Lung (tissue), 11 donors: ENCODE measurements at regions not wholly inside any gene's neighbourhood (a gene's known extent, or its start where the extent isn't known, plus 50 kb on each side); places are given as distances from the start of the nearest gene placed in this dataset.

ENCODE experiments used
- ATAC-seq: fragments of 200-7000 bp; cut with Tn5 transposase; one replicate; pipeline ENCODE4 v1.9.1; 2020; ENCODE audit warnings: moderate number of reproducible peaks; ENCODE audit not compliant: insufficient read depth, low FRiP score
- DNase-seq, 3 donors: peaks; one replicate each; pipeline ENCODE4 v3.0.0-alpha.2; 2013 to 2017
- H3K27ac ChIP-seq, 2 donors: one replicate each; pipeline ENCODE4 v1.5.1; 2013; ENCODE audit warnings: mild to moderate bottlenecking in 2 of 2, moderate library complexity in 2 of 2, control low read depth in 1 of 2, inconsistent platforms in 1 of 2, low read depth in 1 of 2, low read length in 1 of 2
- H3K27me3 ChIP-seq, 3 donors: one replicate each; pipeline ENCODE4 v1.5.1; 2013; ENCODE audit warnings: low read length in 2 of 3; ENCODE audit not compliant: control insufficient read depth in 3 of 3, insufficient read depth in 3 of 3
- H3K36me3 ChIP-seq, 4 donors: one replicate each; pipeline ENCODE4 v1.5.1; 2013; ENCODE audit warnings: low read length in 4 of 4, mild to moderate bottlenecking in 1 of 4, moderate library complexity in 1 of 4; ENCODE audit not compliant: control insufficient read depth in 4 of 4, insufficient read depth in 4 of 4
- H3K4me1 ChIP-seq, 5 donors: one replicate each; pipeline ENCODE4 v1.5.1; 2013; ENCODE audit warnings: low read length in 5 of 5, mild to moderate bottlenecking in 2 of 5, moderate library complexity in 1 of 5; ENCODE audit not compliant: control insufficient read depth in 5 of 5, insufficient read depth in 5 of 5
- H3K4me3 ChIP-seq: one replicate; pipeline ENCODE4 v1.5.1; 2013; ENCODE audit warnings: mild to moderate bottlenecking, control low read depth, moderate library complexity
- H3K9ac ChIP-seq, 2 donors: one replicate each; pipeline ENCODE4 v1.5.1; 2013; ENCODE audit warnings: low read length in 2 of 2, control low read depth in 1 of 2; ENCODE audit not compliant: insufficient read depth in 1 of 2
- H3K9me3 ChIP-seq, 4 donors: one replicate each; pipeline ENCODE4 v1.5.1; 2013; ENCODE audit warnings: low read length in 3 of 4, mild to moderate bottlenecking in 1 of 4, moderate library complexity in 1 of 4; ENCODE audit not compliant: control insufficient read depth in 4 of 4, insufficient read depth in 3 of 4
- CTCF ChIP-seq: IDR thresholded peaks from 2 replicates; pipeline ENCODE4 v1.5.1; 2012; ENCODE audit warnings: mild to moderate bottlenecking; ENCODE audit errors: control extremely low read depth, extremely low read depth
- WGBS, 2 donors: extraction: QIAGEN DNeasy Blood & Tissue Kit; methylation state at CpG; one replicate each; pipeline ENCODE4 v1.1.7; 2013; 5-methylcytosine and 5-hydroxymethylcytosine counted together
- donor health status: control.
- donor health status: control.
- donor health status: Bipolar disorder and iron deficiency.
- donor health status: healthy.
- donor health status: DM: yes; HTN: yes; CAD: no.

GRCh38 chr18:71068338-71068737 lies 779.5 kb downstream of the SOCS6 start:
- no peak overlapping the region for H3K4me3 ChIP-seq
- H3K27ac ChIP-seq, result no peak overlapping the region
- 62 to 69% methylated on average over 6 of the region's 6 CpGs for WGBS, 2 donors
- DNase-seq (no peak), ATAC-seq (no peak)
- TF ChIP-seq CTCF, result no peak
- no peaks in the 10 kb centered on the region for H3K4me1 ChIP-seq
- no peaks in the 10 kb centered on the region for H3K9me3 ChIP-seq
- H3K36me3 ChIP-seq, result no peaks in the 10 kb centered on the region
- no peak overlapping the region for H3K9ac ChIP-seq
- H3K27me3 ChIP-seq, result no peaks in the 10 kb centered on the region

- H3K27ac ChIP-seq, result no peak overlapping the region
- no peak overlapping the region for H3K4me3 ChIP-seq
- ATAC-seq (no peak), DNase-seq (no peak)
- no peaks in the 10 kb centered on the region for H3K27me3 ChIP-seq
- peaks cover 0 to 1% (median 0%) of the 10 kb centered on the region in 4 donors for H3K9me3 ChIP-seq
- 74 to 79% methylated on average over 1 of the region's 1 CpG for WGBS, 2 donors
- H3K4me1 ChIP-seq, result no peaks in the 10 kb centered on the region
- no peaks in the 10 kb centered on the region for H3K36me3 ChIP-seq
- no peak overlapping the region for H3K9ac ChIP-seq
- no peak for TF ChIP-seq CTCF
Measured at GRCh38 chr18:71049893-71050292, 761.0 kb downstream of the SOCS6 start.

- Histone ChIP-seq H3K9ac (no peak overlapping the region), H3K4me3 (no peak overlapping the region), H3K9me3 (peaks cover 0 to 1% (median 0%) of the 10 kb centered on the region in 4 donors), H3K36me3 (no peaks in the 10 kb centered on the region), H3K4me1 (no peaks in the 10 kb centered on the region), H3K27me3 (no peaks in the 10 kb centered on the region), H3K27ac (no peak overlapping the region)
- no peak for TF ChIP-seq CTCF
- WGBS, 2 donors, result 51 to 60% methylated on average over 4 of the region's 4 CpGs
- DNase-seq, result no peak
- ATAC-seq, result no peak
Measured at GRCh38 chr18:71047882-71048281, 759.0 kb downstream of the SOCS6 start.

GRCh38 chr18:71045331-71046065 lies 756.7 kb downstream of the SOCS6 start:
- no peak for TF ChIP-seq CTCF
- H3K4me3 ChIP-seq, result no peak overlapping the region
- no peak for ATAC-seq
- no peaks in the 10 kb centered on the region for H3K9me3 ChIP-seq
- no peaks in the 10 kb centered on the region for H3K4me1 ChIP-seq
- DNase-seq, result no peak
- no peaks in the 10 kb centered on the region for H3K36me3 ChIP-seq
- 0% methylated on average over 1 of the region's 1 CpG for WGBS, 2 donors
- H3K27me3 ChIP-seq, result no peaks in the 10 kb centered on the region
- no peak overlapping the region for H3K27ac ChIP-seq
- no peak overlapping the region for H3K9ac ChIP-seq
